WTC11 (cell line): ENCODE measurements at regions not wholly inside any gene's neighbourhood (a gene's known extent, or its start where the extent isn't known, plus 50 kb on each side); places are given as distances from the start of the nearest gene placed in this dataset.

Source experiments
- ATAC-seq: fragments of 200-7000 bp; cut with Tn5 transposase; 2 replicates; pipeline ENCODE4 v1.10.0; 2021; ENCODE audit warnings: mild to moderate bottlenecking, moderate library complexity
- CTCF ChIA-PET: fragments of 300-600 bp; sonication (Branson Sonifier 250); formaldehyde crosslinking; loops from one replicate; lab custom pipeline; 2021; ENCODE audit warnings: antibody characterized with exemption; lab: Charles Lee
- POLR2A ChIA-PET: fragments of 350-600 bp; sonication (Branson Sonifier 250); formaldehyde crosslinking; loops from one replicate; lab custom pipeline; 2021; ENCODE audit warnings: antibody characterized with exemption; lab: Charles Lee
- DNase-seq: peaks from one replicate; pipeline ENCODE4 v3.0.0; 2021; ENCODE audit warnings: low spot score
- H3K27ac Mint-ChIP-seq: 2 replicates; pipeline ENCODE4 v1.8.0; 2021; ENCODE audit warnings: mixed read lengths
- H3K27me3 Mint-ChIP-seq: 2 replicates; pipeline ENCODE4 v1.8.0; 2021; ENCODE audit warnings: low read depth, mild to moderate bottlenecking, moderate library complexity, mixed read lengths
- H3K36me3 Mint-ChIP-seq: 2 replicates; pipeline ENCODE4 v1.8.0; 2021; ENCODE audit warnings: mixed read lengths
- H3K4me1 Mint-ChIP-seq: 2 replicates; pipeline ENCODE4 v1.8.0; 2022; ENCODE audit warnings: mixed read lengths
- H3K4me3 Mint-ChIP-seq: 2 replicates; pipeline ENCODE4 v1.8.0; 2021; ENCODE audit warnings: mild to moderate bottlenecking, moderate library complexity, mixed read lengths
- H3K9me3 Mint-ChIP-seq: 2 replicates; pipeline ENCODE4 v1.8.0; 2021; ENCODE audit warnings: mixed read lengths
- AR ChIP-seq: fragments of 250-450 bp; sonication (Bioruptor Pico); IDR thresholded peaks from 2 replicates; pipeline ENCODE4 v1.9.0; 2021; ENCODE audit warnings: mild to moderate bottlenecking
- ATF3 ChIP-seq: sonication (generic); formaldehyde crosslinking; conservative IDR thresholded peaks from 2 replicates; pipeline ENCODE4 v1.8.1; 2022; ENCODE audit warnings: mild to moderate bottlenecking, missing genetic modification reagents
- E2F5 ChIP-seq: sonication (generic); formaldehyde crosslinking; IDR thresholded peaks from 2 replicates; pipeline ENCODE4 v1.8.1; 2022; ENCODE audit warnings: mild to moderate bottlenecking, moderate library complexity, missing genetic modification reagents
- ESRRA ChIP-seq: sonication (generic); formaldehyde crosslinking; IDR thresholded peaks from 2 replicates; pipeline ENCODE4 v1.8.1; 2022; ENCODE audit warnings: mild to moderate bottlenecking, missing genetic modification reagents, borderline replicate concordance
- FOXK1 ChIP-seq: sonication (generic); formaldehyde crosslinking; IDR thresholded peaks from 2 replicates; pipeline ENCODE4 v1.8.0; 2022; ENCODE audit warnings: mild to moderate bottlenecking, moderate library complexity, missing genetic modification reagents
- GABPB1 ChIP-seq: sonication (generic); formaldehyde crosslinking; IDR thresholded peaks from 2 replicates; pipeline ENCODE4 v1.8.1; 2023; ENCODE audit warnings: mild to moderate bottlenecking, missing genetic modification reagents
- GTF2I ChIP-seq: fragments of 250-450 bp; sonication (Bioruptor Pico); conservative IDR thresholded peaks from 2 replicates; pipeline ENCODE4 v1.4.0; 2021; ENCODE audit warnings: mild to moderate bottlenecking
- IRF2 ChIP-seq: sonication (generic); formaldehyde crosslinking; IDR thresholded peaks from 2 replicates; pipeline ENCODE4 v1.8.0; 2022; ENCODE audit warnings: low read depth, missing genetic modification reagents, borderline replicate concordance
- JAZF1 ChIP-seq: fragments of 250-450 bp; sonication (Bioruptor Pico); IDR thresholded peaks from 2 replicates; pipeline ENCODE4 v1.9.0; 2021; ENCODE audit warnings: moderate library complexity, mild to moderate bottlenecking, inconsistent platforms
- MAX ChIP-seq: sonication (generic); formaldehyde crosslinking; IDR thresholded peaks from 2 replicates; pipeline ENCODE4 v1.8.0; 2022; ENCODE audit warnings: mild to moderate bottlenecking, missing genetic modification reagents
- NFATC4 ChIP-seq: fragments of 250-450 bp; sonication (Bioruptor Pico); IDR thresholded peaks from 2 replicates; pipeline ENCODE4 v1.9.0; 2021; ENCODE audit warnings: mild to moderate bottlenecking
- NR3C1 ChIP-seq: sonication (generic); formaldehyde crosslinking; conservative IDR thresholded peaks from 2 replicates; pipeline ENCODE4 v1.8.1; 2023; ENCODE audit warnings: low read depth, mild to moderate bottlenecking, missing genetic modification reagents
- OVOL2 ChIP-seq: fragments of 250-450 bp; sonication (Bioruptor Pico); IDR thresholded peaks from 2 replicates; pipeline ENCODE4 v1.9.0; 2021; ENCODE audit warnings: mild to moderate bottlenecking, borderline replicate concordance
- PRDM15 ChIP-seq: sonication (generic); formaldehyde crosslinking; IDR thresholded peaks from 2 replicates; pipeline ENCODE4 v1.8.0; 2022; ENCODE audit warnings: missing genetic modification reagents
- RELA ChIP-seq: sonication (generic); formaldehyde crosslinking; IDR thresholded peaks from 2 replicates; pipeline ENCODE4 v1.8.1; 2022; ENCODE audit warnings: missing genetic modification reagents, mild to moderate bottlenecking, borderline replicate concordance
- SMAD4 ChIP-seq: sonication (generic); formaldehyde crosslinking; IDR thresholded peaks from 2 replicates; pipeline ENCODE4 v1.8.0; 2022; ENCODE audit warnings: mild to moderate bottlenecking, missing genetic modification reagents
- STAT6 ChIP-seq: sonication (generic); formaldehyde crosslinking; conservative IDR thresholded peaks from 2 replicates; pipeline ENCODE4 v1.8.1; 2023; ENCODE audit warnings: mild to moderate bottlenecking, low read depth, missing genetic modification reagents, moderate library complexity
- TCF7 ChIP-seq: sonication (generic); formaldehyde crosslinking; IDR thresholded peaks from 2 replicates; pipeline ENCODE4 v1.8.0; 2022; ENCODE audit warnings: mild to moderate bottlenecking, low read depth, missing genetic modification reagents, moderate library complexity
- ZNF512 ChIP-seq: sonication (generic); formaldehyde crosslinking; IDR thresholded peaks from 2 replicates; pipeline ENCODE4 v1.8.1; 2022; ENCODE audit warnings: missing genetic modification reagents, borderline replicate concordance

GRCh38 chr13:44147233-44147632, 226.4 kb upstream of the SERP2 start (continued):
- TF ChIP-seq AR (CRISPR knock-in tag) = no peak

GRCh38 chr13:44147648-44148047, 226.0 kb upstream of the SERP2 start:
- TF ChIP-seq ZNF512 = no peak
- no peak for TF ChIP-seq NFATC4 (CRISPR knock-in tag)
- TF ChIP-seq STAT6 (CRISPR knock-in tag) = no peak
- TF ChIP-seq SMAD4 = no peak
- no peak for TF ChIP-seq RELA
- TF ChIP-seq GABPB1 (CRISPR knock-in tag) = no peak
- TF ChIP-seq ATF3 = no peak
- TF ChIP-seq E2F5 = no peak
- TF ChIP-seq IRF2 (CRISPR knock-in tag) = no peak
- no peak for TF ChIP-seq ESRRA (CRISPR knock-in tag)
- no peak for TF ChIP-seq FOXK1 (CRISPR knock-in tag)
- TF ChIP-seq JAZF1 (CRISPR knock-in tag) = no peak
- no peak for TF ChIP-seq TCF7 (CRISPR knock-in tag)
- TF ChIP-seq OVOL2 (CRISPR knock-in tag) = no peak
- no peak for TF ChIP-seq PRDM15 (CRISPR knock-in tag)
- no peak for TF ChIP-seq NR3C1
- TF ChIP-seq MAX = no peak
- no peak for TF ChIP-seq GTF2I (CRISPR knock-in tag)
- Mint-ChIP-seq H3K4me3 (no peak overlapping the region), H3K36me3 (peaks cover 5% of the 10 kb centered on the region; the same call in 1 of the 2 replicates), H3K27ac (no peak overlapping the region), H3K4me1 (peaks cover 7% of the 10 kb centered on the region; the same call in 1 of the 2 replicates), H3K9me3 (peaks cover 3% of the 10 kb centered on the region; the same call in 1 of the 2 replicates), H3K27me3 (no peaks in the 10 kb centered on the region; the same call in 1 of the 2 replicates)
- ChIA-PET CTCF (interaction anchor here (0.6 kb wide), 1 partner anchor 104 kb away, joined by 3 read pairs; no protein-coding TSS in a partner anchor), POLR2A (no interaction called here)
- ATAC-seq (no peak), DNase-seq (no peak)
